Lower leg skin (tissue), 4 donors: ENCODE measurements at regions not wholly inside any gene's neighbourhood (a gene's known extent, or its start where the extent isn't known, plus 50 kb on each side); places are given as distances from the start of the nearest gene placed in this dataset.

Experiments used
- DNase-seq, 2 donors: peaks; one replicate each; pipeline ENCODE4 v3.0.0-alpha.2; 2019; ENCODE audit warnings: low spot score in 2 of 2
- H3K4me3 ChIP-seq: fragments of 200-600 bp; sonication (generic); 2 replicates; pipeline ENCODE4 v1.5.1; 2017; ENCODE audit warnings: mild to moderate bottlenecking, low read depth; ENCODE audit not compliant: poor library complexity, severe bottlenecking
- POLR2A ChIP-seq, 2 donors: fragments of 450-650 bp; IDR thresholded peaks; one replicate each; pipeline ENCODE4 v1.6.1; 2016 to 2017; ENCODE audit warnings: antibody characterized with exemption in 2 of 2, mild to moderate bottlenecking in 1 of 2, moderate library complexity in 1 of 2
- WGBS, 2 donors: methylation state at CpG; one replicate each; pipeline ENCODE4 v1.1.5; 2018; 5-methylcytosine and 5-hydroxymethylcytosine counted together
- intact Hi-C: fragments of 100-400 bp; cut with DNase I; formaldehyde crosslinking; loops from one replicate; pipeline ENCODE4 v1.15.0; 2023; ENCODE audit warnings: low total_unique reads
- TF ChIP-seq, protein P1 (sequence below), 3 donors: fragments of 450-650 bp; IDR thresholded peaks; one replicate each; pipeline ENCODE4 v1.5.1; 2016; ENCODE audit warnings: antibody characterized with exemption in 3 of 3, mild to moderate bottlenecking in 3 of 3, moderate library complexity in 2 of 3

DNA sequence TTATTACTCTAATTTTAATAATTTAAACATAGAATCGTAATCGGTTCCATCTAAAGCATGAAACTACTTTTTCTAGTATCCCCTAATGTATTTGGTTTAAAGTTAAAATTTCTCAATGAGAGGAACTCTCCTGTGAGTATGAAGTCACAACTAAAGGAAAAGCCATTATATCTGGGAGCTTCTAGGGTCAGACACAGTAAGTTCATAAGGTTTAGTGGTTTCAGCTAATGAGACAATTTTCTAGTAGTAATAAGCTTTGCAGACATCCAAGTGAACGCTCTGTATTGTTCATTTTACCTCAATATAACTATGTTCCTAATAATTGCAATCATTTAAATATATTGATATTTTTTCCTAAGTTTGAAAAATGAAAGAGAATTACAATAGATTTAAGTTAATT lies 364.4 kb upstream of the CDH9 start:
- DNase-seq = no peak
- intact Hi-C loops = no loop called here
- no peak for TF ChIP-seq POLR2A (IDR thresholded peaks at IDR 0.05)
- TF ChIP-seq, protein P1, sequence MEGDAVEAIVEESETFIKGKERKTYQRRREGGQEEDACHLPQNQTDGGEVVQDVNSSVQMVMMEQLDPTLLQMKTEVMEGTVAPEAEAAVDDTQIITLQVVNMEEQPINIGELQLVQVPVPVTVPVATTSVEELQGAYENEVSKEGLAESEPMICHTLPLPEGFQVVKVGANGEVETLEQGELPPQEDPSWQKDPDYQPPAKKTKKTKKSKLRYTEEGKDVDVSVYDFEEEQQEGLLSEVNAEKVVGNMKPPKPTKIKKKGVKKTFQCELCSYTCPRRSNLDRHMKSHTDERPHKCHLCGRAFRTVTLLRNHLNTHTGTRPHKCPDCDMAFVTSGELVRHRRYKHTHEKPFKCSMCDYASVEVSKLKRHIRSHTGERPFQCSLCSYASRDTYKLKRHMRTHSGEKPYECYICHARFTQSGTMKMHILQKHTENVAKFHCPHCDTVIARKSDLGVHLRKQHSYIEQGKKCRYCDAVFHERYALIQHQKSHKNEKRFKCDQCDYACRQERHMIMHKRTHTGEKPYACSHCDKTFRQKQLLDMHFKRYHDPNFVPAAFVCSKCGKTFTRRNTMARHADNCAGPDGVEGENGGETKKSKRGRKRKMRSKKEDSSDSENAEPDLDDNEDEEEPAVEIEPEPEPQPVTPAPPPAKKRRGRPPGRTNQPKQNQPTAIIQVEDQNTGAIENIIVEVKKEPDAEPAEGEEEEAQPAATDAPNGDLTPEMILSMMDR (IDR thresholded peaks at IDR 0.05) = no peak
- H3K4me3 ChIP-seq = no peak overlapping the region
- 80 to 84% methylated on average over 3 of the region's 3 CpGs for WGBS, 2 donors

- WGBS, 2 donors = 88 to 90% methylated on average over 9 of the region's 9 CpGs
- intact Hi-C loops = no loop called here
Observed at GRCh38 chr5:27396998-27397397, 358.6 kb upstream of the CDH9 start.

GRCh38 chr5:27392716-27393115 lies 354.3 kb upstream of the CDH9 start:
- no peak for DNase-seq
- WGBS, 2 donors = 63% methylated on average over 1 of the region's 1 CpG
- intact Hi-C loops = no loop called here
- no peak overlapping the region for H3K4me3 ChIP-seq
- TF ChIP-seq, protein P1 (IDR thresholded peaks at IDR 0.05) = no peak
- no peak for TF ChIP-seq POLR2A (IDR thresholded peaks at IDR 0.05)

More at GRCh38 chr5:27396998-27397397, 358.6 kb upstream of the CDH9 start:
- no peak for TF ChIP-seq POLR2A (IDR thresholded peaks at IDR 0.05)
- TF ChIP-seq, protein P1 (IDR thresholded peaks at IDR 0.05) = no peak
- no peak overlapping the region for H3K4me3 ChIP-seq
- DNase-seq = no peak

DNA sequence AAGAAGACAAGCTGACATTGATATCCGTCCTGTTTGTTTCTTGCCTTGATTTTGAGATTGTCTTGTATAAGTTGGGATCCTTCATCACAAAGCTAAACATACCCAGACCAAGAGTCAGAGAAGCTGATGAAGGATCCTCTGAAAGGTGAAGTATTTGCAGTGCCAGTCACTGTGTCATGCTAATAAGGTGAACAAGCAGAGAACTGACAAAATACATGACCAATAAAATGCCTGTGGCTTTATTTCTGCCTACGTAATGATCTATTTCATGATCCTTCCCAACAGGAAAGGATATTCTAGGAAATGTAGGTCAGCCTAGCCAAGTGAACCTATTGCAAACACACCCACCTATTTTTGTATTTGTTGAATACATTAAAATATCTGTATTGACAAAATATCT lies 351.3 kb upstream of the CDH9 start:
- intact Hi-C loops = no loop called here
- TF ChIP-seq, protein P1 (IDR thresholded peaks at IDR 0.05) = no peak
- no peak for TF ChIP-seq POLR2A (IDR thresholded peaks at IDR 0.05)
- no peak for DNase-seq
- 72 to 82% methylated on average over 2 of the region's 2 CpGs for WGBS, 2 donors
- H3K4me3 ChIP-seq = no peak overlapping the region

GRCh38 chr5:27388755-27389154 lies 350.4 kb upstream of the CDH9 start:
- 62 to 65% methylated on average over 4 of the region's 4 CpGs for WGBS, 2 donors
- H3K4me3 ChIP-seq = no peak overlapping the region
- no peak for DNase-seq
- no peak for TF ChIP-seq POLR2A (IDR thresholded peaks at IDR 0.05)
- TF ChIP-seq, protein P1 (IDR thresholded peaks at IDR 0.05) = no peak
- intact Hi-C loops = no loop called here

DNA sequence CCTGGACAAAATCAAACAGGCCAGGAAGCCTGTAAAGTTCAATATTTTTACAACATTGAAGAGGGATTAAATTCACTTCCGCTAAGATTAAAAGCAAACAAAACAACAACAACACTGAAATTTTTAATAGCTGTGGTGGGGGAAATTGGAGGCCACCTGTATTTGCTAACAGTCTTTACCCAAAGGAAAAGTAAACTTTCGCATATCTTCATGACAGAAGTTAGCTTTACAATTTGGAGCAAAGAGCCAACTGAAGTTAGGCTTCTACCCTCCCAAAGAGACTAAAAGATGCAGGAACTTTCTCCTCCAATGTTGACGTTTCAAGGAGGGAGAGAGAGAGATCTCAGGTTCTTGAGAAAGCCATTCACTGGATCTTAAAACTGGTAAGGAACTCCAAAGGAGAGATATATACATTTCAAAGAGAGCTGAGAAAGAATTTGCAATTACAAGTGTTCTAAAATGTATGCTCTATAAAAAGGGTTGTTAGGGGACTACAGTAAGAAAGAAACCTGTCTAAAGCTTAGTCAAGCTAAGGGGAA lies 349.2 kb upstream of the CDH9 start:
- TF ChIP-seq, protein P1 (IDR thresholded peaks at IDR 0.05) = no peak
- TF ChIP-seq POLR2A (IDR thresholded peaks at IDR 0.05) = no peak
- intact Hi-C loops = no loop called here
- DNase-seq = no peak
- no peak overlapping the region for H3K4me3 ChIP-seq
- WGBS, 2 donors = 80 to 82% methylated on average over 3 of the region's 3 CpGs
